Sigmoid colon (tissue), 6 donors: ENCODE measurements at regions not wholly inside any gene's neighbourhood (a gene's known extent, or its start where the extent isn't known, plus 50 kb on each side); places are given as distances from the start of the nearest gene placed in this dataset.

ENCODE experiments used
- DNase-seq: peaks from one replicate; pipeline ENCODE4 v3.0.0-alpha.2; 2019
- H3K27ac ChIP-seq, 4 donors: fragments of 200-600 bp; sonication (generic); one replicate each; pipeline ENCODE4 v1.5.1; 2016 to 2019; ENCODE audit warnings: mild to moderate bottlenecking in 1 of 4
- H3K27me3 ChIP-seq, 3 donors: fragments of 200-600 bp; sonication (generic); one replicate each; pipeline ENCODE4 v1.5.1; 2019; ENCODE audit warnings: mild to moderate bottlenecking in 1 of 3
- H3K36me3 ChIP-seq, 4 donors: fragments of 200-600 bp; sonication (generic); one replicate each; pipeline ENCODE4 v1.5.1; 2016 to 2019
- H3K4me1 ChIP-seq, 4 donors: fragments of 200-600 bp; sonication (generic); one replicate each; pipeline ENCODE4 v1.5.1; 2017 to 2019
- H3K4me3 ChIP-seq, 4 donors: fragments of 200-600 bp; sonication (generic); one replicate each; pipeline ENCODE4 v1.5.1; 2017 to 2019; ENCODE audit warnings: mild to moderate bottlenecking in 2 of 4, moderate library complexity in 1 of 4
- H3K9me3 ChIP-seq, 4 donors: fragments of 200-600 bp in 3 of 4; sonication (generic) in 3 of 4; one replicate each; pipeline versions ENCODE4 v1.5.1 to v1.6.1; 2013 to 2019
- CTCF ChIP-seq, 4 experiments: fragments of 450-650 bp in 3 of 4; fragments of 200-600 bp in 1 of 4; IDR thresholded peaks; one replicate each; pipeline ENCODE4 v1.5.1; 2016 to 2019; ENCODE audit warnings: antibody characterized with exemption in 4 of 4, mild to moderate bottlenecking in 3 of 4, moderate library complexity in 2 of 4
- EP300 ChIP-seq, 4 donors: sonication (generic); formaldehyde crosslinking; IDR thresholded peaks; one replicate each; pipeline ENCODE4 v1.6.1; 2017; ENCODE audit warnings: antibody characterized with exemption in 4 of 4
- POLR2A ChIP-seq, 2 donors: fragments of 450-650 bp; IDR thresholded peaks; one replicate each; pipeline ENCODE4 v1.6.1; 2016; ENCODE audit warnings: antibody characterized with exemption in 2 of 2, mild to moderate bottlenecking in 2 of 2, moderate library complexity in 2 of 2
- POLR2AphosphoS5 ChIP-seq, 4 donors: sonication (generic); formaldehyde crosslinking; IDR thresholded peaks; one replicate each; pipeline ENCODE4 v1.6.1; 2017; ENCODE audit warnings: antibody characterized with exemption in 4 of 4
- WGBS, 2 donors: extraction: QIAGEN DNeasy Blood & Tissue Kit; methylation state at CpG; one replicate each; pipeline ENCODE4 v1.1.7; 2013; 5-methylcytosine and 5-hydroxymethylcytosine counted together
- intact Hi-C: fragments of 100-400 bp; cut with DNase I; formaldehyde crosslinking; loops from one replicate; pipeline ENCODE4 v1.15.1; 2023
- donor health status: healthy with polysubstance abuse.
- donor health status: healthy.

GRCh38 chr14:44780989-44781388, 180.8 kb downstream of the KLHL28 start:
- H3K9me3 ChIP-seq, result no peaks in the 10 kb centered on the region
- no peak for DNase-seq
- no peak for TF ChIP-seq POLR2A (IDR thresholded peaks at IDR 0.05)
- TF ChIP-seq EP300 (IDR thresholded peaks at IDR 0.05), result no peak
- no peak for TF ChIP-seq CTCF (IDR thresholded peaks at IDR 0.05)
- no peak for TF ChIP-seq POLR2AphosphoS5 (IDR thresholded peaks at IDR 0.05)
- no peaks in the 10 kb centered on the region for H3K4me1 ChIP-seq
- 43 to 61% methylated on average over 3 of the region's 3 CpGs for WGBS, 2 donors
- intact Hi-C loops, result no loop called here
- H3K4me3 ChIP-seq, result no peak overlapping the region
- no peak overlapping the region for H3K27ac ChIP-seq
- no peaks in the 10 kb centered on the region for H3K27me3 ChIP-seq
- H3K36me3 ChIP-seq, result no peaks in the 10 kb centered on the region

GRCh38 chr14:44778604-44779003, 183.1 kb downstream of the KLHL28 start:
- H3K9me3 ChIP-seq, result no peaks in the 10 kb centered on the region
- TF ChIP-seq POLR2AphosphoS5 (IDR thresholded peaks at IDR 0.05) (no peak), POLR2A (IDR thresholded peaks at IDR 0.05) (no peak), EP300 (IDR thresholded peaks at IDR 0.05) (no peak), CTCF (IDR thresholded peaks at IDR 0.05) (no peak)
- no peak for DNase-seq
- no peaks in the 10 kb centered on the region for H3K4me1 ChIP-seq
- H3K27me3 ChIP-seq, result no peaks in the 10 kb centered on the region
- WGBS, 2 donors, result 18 to 35% methylated on average over 2 of the region's 2 CpGs
- H3K4me3 ChIP-seq, result no peak overlapping the region
- H3K27ac ChIP-seq, result no peak overlapping the region
- intact Hi-C loops, result no loop called here
- no peaks in the 10 kb centered on the region for H3K36me3 ChIP-seq

GRCh38 chr14:44777584-44777983, 184.2 kb downstream of the KLHL28 start:
- Histone ChIP-seq H3K4me1 (no peaks in the 10 kb centered on the region), H3K9me3 (no peaks in the 10 kb centered on the region), H3K27ac (no peak overlapping the region), H3K27me3 (no peaks in the 10 kb centered on the region), H3K36me3 (no peaks in the 10 kb centered on the region), H3K4me3 (no peak overlapping the region)
- no peak for DNase-seq
- intact Hi-C loops, result no loop called here
- TF ChIP-seq EP300 (IDR thresholded peaks at IDR 0.05) (no peak), CTCF (IDR thresholded peaks at IDR 0.05) (no peak), POLR2A (IDR thresholded peaks at IDR 0.05) (no peak), POLR2AphosphoS5 (IDR thresholded peaks at IDR 0.05) (no peak)
- 62 to 68% methylated on average over 5 of the region's 5 CpGs for WGBS, 2 donors

GRCh38 chr14:44775248-44775647, 186.5 kb downstream of the KLHL28 start:
- Histone ChIP-seq H3K9me3 (no peaks in the 10 kb centered on the region), H3K27ac (no peak overlapping the region), H3K36me3 (no peaks in the 10 kb centered on the region), H3K27me3 (no peaks in the 10 kb centered on the region), H3K4me1 (no peaks in the 10 kb centered on the region), H3K4me3 (no peak overlapping the region)
- whole genome bisulfite sequencing, 2 donors, result 92 to 93% methylated on average over 3 of the region's 3 CpGs
- no peak for DNase-seq
- TF ChIP-seq EP300 (IDR thresholded peaks at IDR 0.05), result no peak
- TF ChIP-seq POLR2A (IDR thresholded peaks at IDR 0.05), result no peak
- TF ChIP-seq CTCF (IDR thresholded peaks at IDR 0.05), result no peak
- intact Hi-C loops, result no loop called here

DNA sequence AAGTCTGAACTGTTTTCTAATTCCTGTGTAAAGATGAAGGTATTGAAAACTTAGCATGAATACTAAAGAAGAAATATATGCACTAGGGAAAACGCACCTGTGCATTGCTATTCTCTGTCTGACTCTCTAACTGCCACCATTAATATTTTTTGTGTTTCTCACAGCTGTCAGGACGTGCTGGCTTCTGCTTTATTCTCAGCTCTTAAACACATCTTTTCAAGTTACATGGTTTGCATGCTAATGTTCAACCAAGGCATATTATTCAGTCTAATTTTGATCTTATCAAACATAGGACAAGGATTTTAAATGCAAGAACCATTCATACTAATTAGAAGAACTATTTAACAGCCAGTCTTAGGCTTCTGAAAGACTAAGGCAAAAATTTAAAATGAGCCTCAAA, 187.4 kb downstream of the KLHL28 start:
- Histone ChIP-seq H3K9me3 (no peaks in the 10 kb centered on the region), H3K4me3 (no peak overlapping the region), H3K4me1 (no peaks in the 10 kb centered on the region), H3K36me3 (no peaks in the 10 kb centered on the region), H3K27me3 (no peaks in the 10 kb centered on the region), H3K27ac (no peak overlapping the region)
- no peak for DNase-seq
- intact Hi-C loops, result no loop called here
- TF ChIP-seq EP300 (IDR thresholded peaks at IDR 0.05) (no peak), CTCF (IDR thresholded peaks at IDR 0.05) (no peak), POLR2A (IDR thresholded peaks at IDR 0.05) (no peak), POLR2AphosphoS5 (IDR thresholded peaks at IDR 0.05) (no peak)
- 57 to 63% methylated on average over 2 of the region's 2 CpGs for WGBS, 2 donors
